NCI-H345 treated with DMSO at 0.1 percent for 48 hours (cell line): ENCODE measurements at regions not wholly inside any gene's neighbourhood (a gene's known extent, or its start where the extent isn't known, plus 50 kb on each side); places are given as distances from the start of the nearest gene placed in this dataset.

ENCODE experiments used
- DNase-seq: peaks from one replicate; lab custom pipeline; 2025; ENCODE audit not compliant: unreplicated experiment; lab: John Stamatoyannopoulos, UW

GRCh38 chr4:89371614-89372013 lies 64.0 kb upstream of the GPRIN3 start:
- DNase-seq, result no peak

- DNase-seq, result no peak
Observed at GRCh38 chr4:89369581-89369980, 62.0 kb upstream of the GPRIN3 start.

GRCh38 chr4:89368861-89369260 lies 61.3 kb upstream of the GPRIN3 start:
- DNase-seq, result no peak

- no peak for DNase-seq
Observed at GRCh38 chr4:89365776-89366175, 58.2 kb upstream of the GPRIN3 start.

GRCh38 chr4:89365375-89365774 lies 57.8 kb upstream of the GPRIN3 start:
- no peak for DNase-seq

GRCh38 chr4:89364541-89364940 lies 56.9 kb upstream of the GPRIN3 start:
- DNase-seq, result no peak

GRCh38 chr4:89363786-89364185 lies 56.2 kb upstream of the GPRIN3 start:
- no peak for DNase-seq

- no peak for DNase-seq
Observed at GRCh38 chr4:89358935-89359638, 51.5 kb upstream of the GPRIN3 start.

- DNase-seq, result no peak
Observed at GRCh38 chr4:89357787-89358186, 50.2 kb upstream of the GPRIN3 start.
